SIG-M5 treated with dmso at 0.1 percent for 504 hours (cell line): ENCODE measurements at regions not wholly inside any gene's neighbourhood (a gene's known extent, or its start where the extent isn't known, plus 50 kb on each side); places are given as distances from the start of the nearest gene placed in this dataset.
"Not testable (repeated sequence)": the region's sequence is repeated elsewhere in the genome, so short reads cannot be mapped to it uniquely, and the experiment has no call there.

ENCODE experiments used
- DNase-seq: peaks from one replicate; lab custom pipeline; 2025; ENCODE audit not compliant: unreplicated experiment; lab: John Stamatoyannopoulos, UW

DNA sequence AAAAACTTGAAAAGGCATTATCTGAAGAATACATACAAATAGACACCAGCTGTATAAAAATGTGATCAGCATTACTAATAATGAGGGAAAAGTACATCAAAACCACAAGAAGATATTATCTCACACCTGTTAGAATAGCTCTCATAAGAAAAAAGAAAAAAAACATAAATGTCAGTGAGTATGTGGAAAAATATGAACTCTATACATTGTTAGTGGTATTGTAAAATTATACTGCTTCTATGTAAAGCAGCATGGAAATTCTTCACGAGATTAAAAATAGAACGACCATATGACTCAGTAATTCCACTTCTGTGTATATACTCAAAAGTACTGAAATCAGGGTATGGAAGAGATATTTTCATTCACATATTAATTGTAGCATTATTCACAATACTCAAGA is 1146.4 kb downstream of the SLITRK5 start:
- no peak for DNase-seq

- no peak for DNase-seq
Observed at GRCh38 chr13:88823114-88823513, 1151.9 kb downstream of the SLITRK5 start.

DNA sequence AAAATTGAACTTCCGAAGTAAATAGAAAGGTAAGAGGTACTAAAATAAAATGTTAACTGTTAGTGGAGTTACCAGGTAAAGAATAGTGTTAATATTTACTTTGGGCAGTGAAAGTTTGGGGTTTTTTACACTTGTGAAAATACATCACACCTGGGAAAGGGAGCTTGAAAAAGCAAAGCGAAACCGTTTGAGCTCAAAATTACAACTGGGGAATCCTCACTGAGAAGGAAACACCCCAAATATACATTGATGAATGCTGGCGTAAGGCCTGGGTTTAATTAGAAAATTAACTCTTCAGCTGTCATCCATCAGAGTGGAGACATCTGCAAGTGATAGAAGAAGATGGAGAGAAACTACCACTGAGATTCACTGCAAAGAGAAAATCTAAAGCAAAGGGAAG is 1153.0 kb downstream of the SLITRK5 start:
- no peak for DNase-seq

DNA sequence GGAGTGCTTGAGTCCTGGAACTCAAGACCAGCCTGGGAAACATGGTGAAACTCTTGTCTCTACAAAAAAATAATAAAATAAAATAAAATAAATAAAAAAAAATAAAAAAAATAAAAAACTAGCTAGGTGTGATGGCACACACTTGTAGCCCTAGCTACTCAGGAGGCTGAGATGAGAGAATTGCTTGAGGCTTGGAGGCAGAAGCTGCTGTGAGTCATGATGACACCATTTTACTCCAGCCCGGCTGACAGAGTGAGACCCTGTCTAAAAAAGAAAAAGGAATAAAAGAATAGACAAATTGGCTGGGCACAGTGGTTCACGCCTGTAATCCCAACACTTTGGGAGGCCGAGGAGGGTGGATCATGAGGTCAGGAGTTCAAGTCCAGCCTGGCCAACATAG is 1168.9 kb downstream of the SLITRK5 start:
- DNase-seq = no peak

DNA sequence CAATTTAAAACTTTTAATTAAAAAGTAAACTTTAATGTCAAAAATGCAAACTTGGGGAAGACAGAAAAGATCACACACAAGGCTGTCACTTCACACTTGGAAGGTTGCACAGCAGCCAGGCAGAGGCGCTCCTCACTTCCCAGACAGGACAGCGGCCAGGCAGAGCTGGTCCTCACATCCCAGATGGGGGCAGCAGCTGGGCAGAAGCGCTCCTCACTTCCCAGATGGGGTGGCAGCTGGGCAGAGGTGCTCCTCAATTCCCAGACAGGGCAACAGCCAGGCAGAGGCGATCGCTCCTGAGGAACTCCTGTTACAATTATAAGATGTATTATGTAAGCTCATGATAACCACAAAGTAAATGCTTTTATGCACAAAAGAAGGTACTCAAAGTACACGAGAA is 1181.1 kb downstream of the SLITRK5 start:
- DNase-seq = not testable (repeated sequence)

DNA sequence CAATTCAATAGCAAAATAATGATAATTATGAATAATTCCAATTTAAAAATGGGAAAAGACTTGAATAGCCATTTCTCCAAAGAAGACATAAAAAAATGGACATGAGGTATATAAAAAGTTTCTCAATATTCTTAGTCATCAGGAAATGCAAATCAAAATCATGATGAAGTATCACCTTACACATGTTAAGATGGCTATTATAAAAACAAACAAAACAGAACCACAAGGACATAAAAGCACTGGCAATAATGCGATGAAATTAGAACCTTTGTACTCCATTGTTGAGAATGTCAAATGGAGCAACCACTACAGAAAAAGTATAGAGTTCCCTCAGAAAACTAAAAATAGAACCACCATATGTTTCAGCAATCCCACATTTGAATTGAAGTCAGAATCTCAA is 1186.1 kb downstream of the SLITRK5 start:
- no peak for DNase-seq

- DNase-seq = no peak
Observed at GRCh38 chr13:88862095-88862620, 1191.0 kb downstream of the SLITRK5 start.

DNA sequence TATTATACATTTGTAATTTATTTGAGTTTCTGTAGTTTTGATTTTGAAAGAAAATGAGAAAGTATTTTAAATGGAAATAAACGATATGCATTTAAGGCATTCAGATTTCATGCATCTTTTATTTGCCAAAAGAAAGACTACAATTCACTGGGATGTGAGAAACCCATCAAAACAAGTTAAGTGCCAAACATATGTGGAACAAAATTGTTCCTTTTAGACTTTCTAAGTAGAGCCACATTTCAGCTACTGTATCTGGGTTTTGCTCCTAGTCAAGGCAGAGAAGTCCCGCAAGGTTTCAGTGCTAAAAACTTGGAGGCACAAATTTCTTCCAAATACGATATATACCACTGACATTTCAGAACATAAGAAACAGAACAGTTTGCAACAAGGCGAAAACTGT is 1191.9 kb downstream of the SLITRK5 start:
- DNase-seq = no peak

GRCh38 chr13:88866195-88866594 is 1195.0 kb downstream of the SLITRK5 start:
- DNase-seq = no peak

GRCh38 chr13:88883741-88884140 is 1212.6 kb downstream of the SLITRK5 start:
- DNase-seq = no peak

DNA sequence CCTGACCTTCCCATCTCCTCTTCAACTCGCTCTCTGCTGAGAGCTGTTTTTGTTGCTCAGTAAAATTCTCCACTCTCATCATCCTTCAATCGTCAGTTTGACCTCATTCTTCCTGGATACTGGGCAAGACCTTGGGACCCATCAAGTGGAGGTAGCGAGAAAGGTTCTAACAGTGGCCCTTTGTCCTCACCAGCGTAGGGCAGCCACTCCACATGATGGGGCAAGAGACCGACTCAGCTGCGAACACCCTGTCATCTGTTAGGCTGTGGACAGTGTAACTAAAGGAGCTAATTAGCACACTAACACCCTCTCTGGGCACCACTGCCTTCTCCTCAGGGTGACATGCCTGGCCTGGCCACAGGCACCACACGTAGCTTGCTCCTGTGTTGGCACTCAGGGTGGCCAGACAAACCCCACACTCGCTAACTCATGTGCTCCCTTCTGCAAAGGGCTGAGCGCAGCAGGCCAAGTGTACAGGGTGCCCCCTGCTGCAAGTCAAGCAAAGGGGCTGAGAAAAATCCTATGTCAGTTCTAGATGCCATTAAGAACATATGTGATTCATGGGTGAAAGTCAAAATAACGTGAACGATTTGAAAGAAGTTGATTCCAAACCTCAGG is 1216.0 kb downstream of the SLITRK5 start:
- no peak for DNase-seq

GRCh38 chr13:88895261-88895941 is 1224.2 kb downstream of the SLITRK5 start:
- no peak for DNase-seq

- no peak for DNase-seq
Observed at GRCh38 chr13:88896466-88896865, 1225.3 kb downstream of the SLITRK5 start.

GRCh38 chr13:88908961-88909441 is 1237.8 kb downstream of the SLITRK5 start:
- DNase-seq = no peak

DNA sequence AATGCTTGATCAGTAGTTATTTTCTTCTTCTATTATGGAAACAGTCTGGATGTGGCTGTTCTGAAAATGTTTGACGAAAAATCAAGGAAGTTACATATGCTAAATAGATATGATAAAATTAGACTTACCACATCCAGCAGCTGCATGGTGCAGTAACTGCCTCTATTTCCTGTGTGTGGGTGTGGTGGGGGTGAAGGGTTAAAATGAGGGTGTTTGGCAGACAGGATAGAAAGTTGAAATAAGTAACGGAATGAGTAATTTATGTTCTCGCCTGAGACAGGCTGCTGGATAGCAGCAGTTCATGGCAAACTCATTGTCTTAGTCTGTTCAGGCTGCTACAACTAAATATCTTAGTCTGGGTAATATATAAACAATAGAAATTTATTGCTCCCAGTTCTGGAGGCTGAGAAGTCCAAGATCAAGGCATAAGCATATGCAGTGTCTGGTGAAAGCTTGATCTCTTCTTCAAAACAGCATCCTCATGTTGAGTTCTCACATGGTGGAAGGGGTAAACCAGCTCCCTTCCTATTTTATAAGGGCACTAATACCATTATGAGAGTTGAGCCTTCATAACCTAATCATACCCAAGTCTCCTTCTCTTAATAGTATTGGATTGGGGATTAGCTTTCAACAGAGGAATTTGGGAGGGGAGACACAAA is 1248.9 kb downstream of the SLITRK5 start:
- DNase-seq = peak; percentile 75

GRCh38 chr13:88925954-88926353 is 1254.8 kb downstream of the SLITRK5 start:
- no peak for DNase-seq

GRCh38 chr13:88926890-88927502 is 1255.8 kb downstream of the SLITRK5 start:
- DNase-seq = no peak

DNA sequence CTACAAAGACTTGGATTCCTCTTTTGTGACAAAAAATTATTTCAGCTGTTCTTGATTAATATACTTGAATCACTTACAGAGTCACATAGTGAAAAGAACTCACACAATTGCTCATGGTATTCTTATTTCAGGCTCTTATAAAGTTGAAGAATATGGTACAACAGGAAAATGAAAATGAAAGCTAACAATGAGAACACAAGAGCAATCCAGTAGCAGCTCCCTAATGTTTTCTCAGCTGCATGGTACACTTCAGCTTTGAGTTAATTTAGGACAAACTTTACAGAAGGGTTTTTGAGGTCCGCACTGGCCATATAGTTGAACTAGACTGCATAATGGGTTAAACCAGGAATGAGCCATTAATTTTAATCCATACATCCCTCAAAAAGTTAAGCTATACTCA is 1261.8 kb downstream of the SLITRK5 start:
- no peak for DNase-seq

DNA sequence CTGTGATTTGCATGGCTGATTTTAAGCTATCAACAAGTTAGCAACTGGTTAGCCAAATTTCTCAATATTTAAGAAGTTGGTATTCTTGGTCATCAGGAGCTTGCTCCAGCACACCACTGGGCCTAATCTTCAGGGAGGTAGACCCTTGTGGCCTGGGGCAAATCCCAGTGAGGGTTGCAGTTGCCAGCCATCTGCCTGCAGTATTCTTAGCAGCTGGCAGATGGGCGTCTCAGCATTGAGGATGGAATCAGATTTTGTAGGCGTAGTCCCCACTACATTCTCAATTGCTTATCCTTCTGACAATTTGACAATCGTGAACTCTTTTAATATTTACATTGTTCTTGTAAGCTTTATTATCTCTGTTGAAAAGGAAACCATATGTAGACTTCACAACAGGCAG is 1266.2 kb downstream of the SLITRK5 start:
- no peak for DNase-seq

DNA sequence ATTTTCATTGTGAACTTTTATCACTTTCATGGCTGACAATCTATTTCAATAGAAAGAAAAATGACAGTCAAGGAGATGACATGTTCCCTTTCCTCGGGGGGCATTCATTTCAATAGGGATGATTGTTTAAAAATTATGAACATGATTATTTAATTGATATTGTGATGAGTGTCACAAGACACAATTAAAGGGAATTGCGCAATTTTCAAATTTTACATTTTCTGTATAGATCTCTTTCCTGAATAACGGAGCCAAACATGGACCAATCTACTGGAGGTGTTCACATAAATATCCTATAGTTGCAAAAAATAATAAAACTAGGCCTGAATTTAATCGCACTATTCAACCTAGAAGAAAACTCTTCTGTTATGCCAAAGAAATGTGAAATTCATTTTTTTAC is 1274.6 kb downstream of the SLITRK5 start:
- no peak for DNase-seq

DNA sequence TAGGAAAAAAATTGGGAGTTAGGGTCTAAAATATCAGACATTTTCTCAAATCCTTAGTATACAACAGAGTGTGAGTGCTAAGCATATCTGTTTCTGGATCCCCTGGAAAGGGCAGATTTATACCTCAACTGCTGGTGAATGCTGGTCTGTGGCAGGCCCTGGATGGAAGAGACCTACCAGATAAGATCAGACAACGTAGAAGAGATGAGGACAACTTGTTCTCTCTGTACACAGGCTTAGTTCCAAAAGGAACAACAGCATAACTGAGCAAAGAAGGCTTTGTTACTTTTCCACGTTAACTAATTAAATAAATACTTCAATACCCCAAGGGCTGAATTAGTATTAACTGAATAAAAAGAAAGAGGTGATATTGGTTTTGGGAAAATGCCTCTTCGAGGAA is 1277.3 kb downstream of the SLITRK5 start:
- no peak for DNase-seq

DNA sequence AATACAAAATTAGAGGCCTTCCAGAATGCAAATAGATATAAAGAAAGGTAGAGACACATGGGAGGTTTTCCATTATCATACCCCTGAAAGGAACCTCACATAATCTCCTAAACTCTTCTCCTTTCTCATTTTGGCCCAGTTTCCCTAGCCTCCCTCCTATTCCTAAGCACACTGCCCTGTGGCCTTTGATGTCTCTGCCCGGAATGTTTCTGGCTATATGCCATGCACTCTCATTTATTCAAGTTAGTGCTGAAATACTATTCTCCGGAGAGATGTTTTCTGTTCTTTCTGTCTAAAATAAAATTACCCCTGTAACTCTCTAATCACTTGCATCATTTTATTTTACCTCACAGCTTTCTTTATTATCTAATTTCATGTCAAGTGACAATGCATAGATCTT is 1287.7 kb downstream of the SLITRK5 start:
- DNase-seq = no peak
